ENCODE measurements at regions not wholly inside any gene's neighbourhood (a gene's known extent, or its start where the extent isn't known, plus 50 kb on each side); places are given as distances from the start of the nearest gene placed in this dataset.

GRCh38 chr13:108533842-108534241 is 95.6 kb upstream of the MYO16 start:
- TF ChIP-seq CTCF (conservative IDR thresholded peaks at IDR 0.05; ENCODE audit: low read depth, low read length) (no peak), EZH2 (IDR thresholded peaks at IDR 0.05; ENCODE audit: borderline replicate concordance, low read depth, low read length, poor library complexity, severe bottlenecking) (no peak)

Measured in A673 (cell line).